SK-N-MC (cell line): ENCODE measurements at regions not wholly inside any gene's neighbourhood (a gene's known extent, or its start where the extent isn't known, plus 50 kb on each side); places are given as distances from the start of the nearest gene placed in this dataset.

ENCODE experiments used
- DNase-seq: peaks from one replicate; pipeline ENCODE4 v3.0.0-alpha.2; 2011; ENCODE audit warnings: low read depth, low spot score
- H3K27ac ChIP-seq: fragments of 200-600 bp; sonication (generic); 2 replicates; pipeline ENCODE4 v1.5.1; 2016; ENCODE audit warnings: mixed run types
- H3K36me3 ChIP-seq: fragments of 200-600 bp; sonication (generic); 2 replicates; pipeline ENCODE4 v1.6.1; 2017; ENCODE audit warnings: antibody characterized with exemption, low read length, mixed read lengths; ENCODE audit not compliant: insufficient read depth
- H3K4me3 ChIP-seq: fragments of 200-600 bp; sonication (generic); 2 replicates; pipeline ENCODE4 v1.5.1; 2016
- H3K9ac ChIP-seq: fragments of 200-600 bp; sonication (generic); 2 replicates; pipeline ENCODE4 v1.8.0; 2017; ENCODE audit warnings: mixed run types, mixed read lengths; ENCODE audit not compliant: insufficient read length
- H3K9me3 ChIP-seq: fragments of 200-600 bp; sonication (generic); 2 replicates; pipeline ENCODE4 v1.6.1; 2017; ENCODE audit warnings: low read depth, mild to moderate bottlenecking, antibody characterized with exemption, low read length, moderate library complexity, mixed read lengths
- EZH2 ChIP-seq: fragments of 200-600 bp; sonication (generic); IDR thresholded peaks from one replicate; pipeline ENCODE4 v1.6.1; 2017; ENCODE audit warnings: antibody characterized with exemption
- FOXP2 ChIP-seq: optimal IDR thresholded peaks from 2 replicates; pipeline ENCODE3; 2011; ENCODE audit warnings: mild to moderate bottlenecking, moderate library complexity; ENCODE audit not compliant: insufficient read depth; ENCODE audit errors: extremely low read length, control extremely low read depth
- POLR2AphosphoS5 ChIP-seq: IDR thresholded peaks from 2 replicates; pipeline ENCODE4 v1.6.1; 2012; ENCODE audit warnings: mild to moderate bottlenecking, low read depth, low read length, borderline replicate concordance

DNA sequence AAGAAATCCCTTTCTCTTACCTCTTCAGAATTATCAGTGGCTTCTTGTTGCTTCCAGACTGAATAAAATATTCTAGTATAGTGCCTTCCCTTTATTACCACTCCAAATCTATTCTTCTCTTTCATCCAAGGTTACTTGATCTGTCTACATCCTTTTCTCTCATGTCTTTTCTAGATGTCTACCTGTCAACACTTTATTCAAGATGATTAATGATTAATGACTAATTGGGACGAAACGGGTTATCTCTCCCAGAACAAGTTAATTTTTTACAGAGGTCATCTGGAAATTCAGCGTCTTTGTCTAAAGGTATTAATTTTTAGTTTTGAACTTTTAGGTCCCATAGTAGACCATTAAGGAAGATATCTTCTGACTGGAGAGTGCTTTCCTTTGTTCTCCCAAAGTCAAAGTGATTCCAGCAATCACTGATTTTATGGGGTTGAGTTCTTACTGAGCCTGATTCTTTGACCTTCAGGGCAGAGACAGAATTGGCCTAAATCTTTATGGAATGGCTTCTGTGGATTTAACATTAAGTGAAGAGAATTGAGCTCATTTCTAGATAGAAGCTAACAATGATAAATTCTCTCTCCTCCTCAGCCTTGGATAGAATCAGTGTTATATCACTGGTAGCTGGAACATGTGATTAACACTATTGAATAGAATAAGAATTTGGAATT lies 335.4 kb upstream of the TEX13C start:
- no peak for TF ChIP-seq EZH2
- TF ChIP-seq FOXP2 = no peak
- TF ChIP-seq POLR2AphosphoS5 = no peak
- Histone ChIP-seq H3K36me3 (no peaks in the 10 kb centered on the region), H3K9me3 (no peaks in the 10 kb centered on the region), H3K9ac (no peak overlapping the region), H3K4me3 (no peak overlapping the region), H3K27ac (no peak overlapping the region)
- DNase-seq = no peak

DNA sequence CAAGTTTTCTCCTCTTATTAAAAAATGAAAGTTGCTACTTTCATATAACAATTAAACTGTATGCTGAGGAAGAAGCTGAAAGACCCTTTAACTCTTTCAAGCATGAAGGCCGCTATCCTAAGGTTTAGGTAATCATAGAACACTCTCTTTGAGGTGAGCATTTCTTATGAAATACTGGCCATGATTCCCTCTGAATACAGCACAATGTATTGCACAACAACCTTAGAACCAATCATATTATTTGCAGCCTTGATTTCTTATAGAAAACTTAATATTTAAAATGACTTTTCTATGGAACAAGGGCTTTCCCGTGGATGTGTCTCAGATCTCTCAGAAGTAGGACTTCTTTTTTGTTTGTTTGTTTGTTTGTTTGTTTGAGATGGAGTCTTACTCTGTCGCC lies 333.4 kb upstream of the TEX13C start:
- Histone ChIP-seq H3K27ac (no peak overlapping the region), H3K9me3 (no peaks in the 10 kb centered on the region), H3K4me3 (no peak overlapping the region), H3K36me3 (no peaks in the 10 kb centered on the region), H3K9ac (no peak overlapping the region)
- no peak for DNase-seq
- TF ChIP-seq FOXP2 (no peak), EZH2 (no peak), POLR2AphosphoS5 (no peak)

DNA sequence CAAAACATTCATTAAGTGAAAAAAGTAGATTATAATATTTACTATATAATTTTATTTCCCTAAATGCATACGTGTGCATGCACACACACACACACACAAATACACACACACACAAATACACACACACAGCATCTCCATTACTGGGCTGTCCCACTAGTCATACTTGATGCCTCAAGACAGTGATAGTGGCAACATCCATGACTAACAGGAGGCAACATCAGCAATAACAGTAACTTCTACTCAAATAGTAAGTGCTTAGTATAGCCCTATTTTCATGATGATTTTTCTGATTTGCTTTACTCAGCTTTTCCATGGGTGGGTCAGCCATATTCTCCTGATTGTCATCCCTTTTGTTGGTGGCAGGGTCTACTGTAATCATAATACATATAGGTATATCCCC lies 325.9 kb upstream of the TEX13C start:
- no peak overlapping the region for H3K9ac ChIP-seq
- H3K9me3 ChIP-seq = no peaks in the 10 kb centered on the region
- no peak overlapping the region for H3K27ac ChIP-seq
- no peak for DNase-seq
- H3K36me3 ChIP-seq = no peaks in the 10 kb centered on the region
- H3K4me3 ChIP-seq = no peak overlapping the region
- TF ChIP-seq POLR2AphosphoS5 = no peak
- TF ChIP-seq FOXP2 = no peak
- no peak for TF ChIP-seq EZH2

DNA sequence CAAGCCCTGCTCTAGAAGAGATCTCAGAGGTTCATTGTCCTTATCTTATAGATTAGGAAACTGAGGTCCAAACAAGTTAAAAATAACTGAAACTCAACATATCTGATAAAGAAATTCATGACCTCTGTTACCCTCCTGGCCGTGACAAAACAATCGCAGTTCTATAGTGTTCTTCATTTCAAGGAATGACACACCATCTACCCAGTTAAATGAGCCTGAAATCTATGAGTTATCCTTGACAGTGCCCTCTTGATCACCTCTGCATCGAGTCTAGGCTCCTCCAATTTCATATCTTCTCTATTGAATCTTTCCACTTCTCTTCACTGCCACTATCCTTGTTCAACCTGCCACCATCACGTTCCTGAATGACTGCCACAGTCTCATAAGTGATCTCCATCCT lies 325.3 kb upstream of the TEX13C start:
- Histone ChIP-seq H3K36me3 (no peaks in the 10 kb centered on the region), H3K27ac (no peak overlapping the region), H3K9ac (no peak overlapping the region), H3K9me3 (no peaks in the 10 kb centered on the region), H3K4me3 (no peak overlapping the region)
- TF ChIP-seq EZH2 = no peak
- no peak for TF ChIP-seq POLR2AphosphoS5
- no peak for TF ChIP-seq FOXP2
- DNase-seq = no peak

DNA sequence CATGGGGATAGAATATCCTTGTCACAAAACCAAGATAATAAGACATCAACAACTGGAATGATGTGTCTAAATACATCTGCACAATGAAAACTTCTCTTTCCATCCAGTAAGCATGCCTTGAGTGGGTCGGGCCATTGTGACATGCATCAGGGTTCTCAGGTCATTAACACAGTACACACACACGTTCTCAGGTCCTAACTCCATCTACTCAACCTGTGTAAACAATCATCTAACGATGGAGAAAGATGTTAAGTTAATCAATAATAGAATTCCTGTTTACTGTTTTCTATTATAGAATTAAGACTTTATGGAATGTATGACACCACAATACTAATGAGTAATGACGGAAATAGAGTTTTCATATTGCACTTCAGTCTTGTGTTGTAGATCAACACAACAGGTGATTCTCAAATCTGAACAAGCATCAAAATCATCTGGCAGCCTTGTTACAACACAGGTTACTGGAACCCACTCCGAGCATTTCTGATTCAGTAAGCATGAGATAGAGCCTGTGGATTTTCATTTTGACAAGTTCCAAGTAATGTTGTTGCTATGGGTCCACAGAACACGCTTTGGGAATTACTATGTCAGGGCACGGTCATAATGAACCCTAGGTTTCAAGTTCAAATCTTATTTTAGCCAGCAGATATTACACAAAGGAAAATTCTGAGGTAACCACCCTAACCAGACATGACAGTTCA lies 315.8 kb upstream of the TEX13C start:
- Histone ChIP-seq H3K9ac (no peak overlapping the region), H3K36me3 (no peaks in the 10 kb centered on the region), H3K27ac (no peak overlapping the region), H3K4me3 (no peak overlapping the region), H3K9me3 (no peaks in the 10 kb centered on the region)
- DNase-seq = no peak
- TF ChIP-seq EZH2 (no peak), POLR2AphosphoS5 (no peak), FOXP2 (no peak)

DNA sequence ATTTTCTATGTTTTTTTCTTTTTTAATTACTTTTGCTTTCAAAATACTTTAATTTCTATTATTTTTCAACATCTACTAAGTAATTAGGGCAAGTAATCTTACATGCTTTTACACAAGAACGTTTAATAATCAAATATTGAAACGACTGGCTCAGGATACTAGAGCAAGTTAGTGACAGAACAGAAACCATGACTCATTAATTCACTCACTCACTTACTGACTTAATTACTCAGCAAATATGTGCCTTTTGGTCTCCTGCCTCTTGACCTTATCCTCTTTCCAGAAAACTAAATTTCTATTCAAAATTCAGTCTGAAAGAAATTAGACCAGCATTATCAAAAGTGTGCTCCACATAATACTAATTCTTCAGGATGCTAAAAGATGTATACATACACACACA lies 314.9 kb upstream of the TEX13C start:
- no peak for DNase-seq
- Histone ChIP-seq H3K4me3 (no peak overlapping the region), H3K9ac (no peak overlapping the region), H3K27ac (no peak overlapping the region), H3K9me3 (no peaks in the 10 kb centered on the region), H3K36me3 (no peaks in the 10 kb centered on the region)
- TF ChIP-seq FOXP2 = no peak
- TF ChIP-seq EZH2 = no peak
- TF ChIP-seq POLR2AphosphoS5 = no peak

DNA sequence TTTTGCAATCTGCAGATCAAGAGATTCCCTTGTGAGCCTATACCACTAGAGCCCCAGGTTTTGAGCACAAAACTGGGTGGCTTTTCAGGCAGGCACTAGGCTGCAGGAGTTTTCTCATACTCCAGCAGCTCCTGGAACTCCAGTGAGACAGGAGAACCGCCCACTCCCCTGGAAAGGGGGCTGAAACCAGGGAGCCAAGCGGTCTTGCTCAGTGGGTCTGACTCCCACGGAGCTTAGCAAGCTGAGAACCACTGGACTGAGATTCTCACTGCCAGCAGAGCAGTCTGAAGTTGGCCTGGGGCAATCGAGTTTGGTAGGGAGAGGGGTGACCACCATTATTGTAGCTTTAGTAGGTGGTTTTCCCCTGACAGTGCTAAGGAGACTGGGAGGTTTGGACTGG lies 313.8 kb upstream of the TEX13C start:
- Histone ChIP-seq H3K4me3 (no peak overlapping the region), H3K9me3 (no peaks in the 10 kb centered on the region), H3K9ac (no peak overlapping the region), H3K36me3 (no peaks in the 10 kb centered on the region), H3K27ac (no peak overlapping the region)
- DNase-seq = no peak
- no peak for TF ChIP-seq EZH2
- no peak for TF ChIP-seq FOXP2
- TF ChIP-seq POLR2AphosphoS5 = no peak

DNA sequence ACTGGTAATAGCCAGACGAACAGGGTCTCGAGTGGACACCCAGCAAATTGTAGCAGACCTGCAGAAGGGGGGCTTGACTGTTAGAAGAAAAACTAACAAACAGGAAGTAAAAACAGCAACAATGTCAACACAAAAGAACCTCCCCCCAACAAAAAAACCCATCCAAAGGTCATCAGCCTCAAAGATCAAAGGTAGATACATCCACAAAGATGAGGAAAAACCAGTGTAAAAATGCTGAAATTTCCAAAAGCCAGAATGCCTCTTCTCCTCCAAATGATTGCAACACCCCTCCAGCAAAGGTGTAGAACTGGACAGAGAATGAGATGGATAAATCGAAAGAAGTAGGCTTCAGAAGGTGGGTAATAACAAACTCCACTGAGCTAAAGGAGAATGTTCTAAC lies 313.0 kb upstream of the TEX13C start:
- TF ChIP-seq EZH2 (no peak), FOXP2 (no peak), POLR2AphosphoS5 (no peak)
- H3K36me3 ChIP-seq = no peaks in the 10 kb centered on the region
- no peaks in the 10 kb centered on the region for H3K9me3 ChIP-seq
- H3K9ac ChIP-seq = no peak overlapping the region
- DNase-seq = no peak
- H3K27ac ChIP-seq = no peak overlapping the region
- no peak overlapping the region for H3K4me3 ChIP-seq
